ENCODE measurements at regions not wholly inside any gene's neighbourhood (a gene's known extent, or its start where the extent isn't known, plus 50 kb on each side); places are given as distances from the start of the nearest gene placed in this dataset.

- no peak overlapping the region for H3K27ac ChIP-seq
- no peaks in the 10 kb centered on the region for H3K27me3 ChIP-seq
- no peaks in the 10 kb centered on the region for H3K4me1 ChIP-seq
- no peak for DNase-seq (ENCODE audit: low spot score)
- no peak overlapping the region for H3K4me3 ChIP-seq
- TF ChIP-seq CTCF (IDR thresholded peaks at IDR 0.05) = no peak
- no peaks in the 10 kb centered on the region for H3K36me3 ChIP-seq
- H3K9me3 ChIP-seq = no peaks in the 10 kb centered on the region
Observed at GRCh38 chr5:135087950-135088349, 53.9 kb upstream of the PITX1 start.

- Histone ChIP-seq H3K27ac (no peak overlapping the region), H3K9me3 (no peaks in the 10 kb centered on the region), H3K36me3 (no peaks in the 10 kb centered on the region), H3K27me3 (no peaks in the 10 kb centered on the region), H3K4me3 (no peak overlapping the region), H3K4me1 (no peaks in the 10 kb centered on the region)
- DNase-seq (ENCODE audit: low spot score) = no peak
- TF ChIP-seq CTCF (IDR thresholded peaks at IDR 0.05) = no peak
Observed at GRCh38 chr5:135085936-135086725, 52.1 kb upstream of the PITX1 start.

- Histone ChIP-seq H3K4me3 (no peak overlapping the region), H3K27ac (no peak overlapping the region), H3K36me3 (no peaks in the 10 kb centered on the region), H3K4me1 (no peaks in the 10 kb centered on the region), H3K27me3 (no peaks in the 10 kb centered on the region), H3K9me3 (no peaks in the 10 kb centered on the region)
- no peak for TF ChIP-seq CTCF (IDR thresholded peaks at IDR 0.05)
- DNase-seq (ENCODE audit: low spot score) = no peak
Observed at GRCh38 chr5:135085133-135085935, 51.3 kb upstream of the PITX1 start.

All from right atrium auricular region (tissue), 2 donors.